HL-60/S4 treated with retinoic acid at 250 ng/mL for 4 days and 3 days (cell line): ENCODE measurements at regions not wholly inside any gene's neighbourhood (a gene's known extent, or its start where the extent isn't known, plus 50 kb on each side); places are given as distances from the start of the nearest gene placed in this dataset.

Experiments
- in situ Hi-C: fragments of 300-500 bp; cut with MboI; formaldehyde crosslinking; loops from 2 replicates; pipeline ENCODE4 v1.7.0; 2022; ENCODE audit warnings: low sequenced_read_pairs

DNA sequence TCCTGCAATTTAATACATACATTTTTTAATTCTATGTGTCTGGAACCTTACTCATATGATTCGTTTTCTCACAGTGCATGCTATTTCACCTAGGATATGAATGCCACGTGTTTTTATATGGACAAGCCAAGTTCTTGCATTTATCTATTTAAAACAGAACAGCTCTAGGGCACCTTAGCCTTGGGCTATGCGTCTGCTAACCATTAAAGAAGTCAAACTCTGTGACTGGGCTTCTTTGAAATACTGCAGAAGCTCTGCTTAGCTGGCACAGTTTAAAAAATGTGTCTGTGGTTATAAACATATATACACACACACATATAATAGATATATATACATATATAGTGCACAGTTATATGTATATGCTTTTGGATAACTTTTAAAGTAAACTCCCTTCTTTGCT is 890.8 kb upstream of the KLHL29 start:
- in situ Hi-C loops = no loop called here

DNA sequence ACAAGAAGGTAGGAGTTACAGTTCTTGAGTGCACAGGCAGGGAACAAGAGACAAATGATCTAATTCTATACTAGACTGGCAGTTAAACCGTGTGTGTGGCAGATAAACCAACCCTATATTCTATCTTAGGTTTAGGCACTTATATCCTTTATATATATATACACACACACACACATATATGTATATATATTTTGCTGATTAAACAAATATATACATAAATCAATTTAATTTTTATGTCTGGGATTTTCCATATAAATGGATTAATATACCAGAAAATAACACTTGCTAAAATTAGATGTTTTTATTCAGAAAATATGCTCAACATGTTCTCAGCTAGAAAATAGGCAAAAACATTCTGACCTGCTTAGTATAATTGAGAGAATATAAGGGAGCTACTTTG is 887.9 kb upstream of the KLHL29 start:
- in situ Hi-C loops = no loop called here

DNA sequence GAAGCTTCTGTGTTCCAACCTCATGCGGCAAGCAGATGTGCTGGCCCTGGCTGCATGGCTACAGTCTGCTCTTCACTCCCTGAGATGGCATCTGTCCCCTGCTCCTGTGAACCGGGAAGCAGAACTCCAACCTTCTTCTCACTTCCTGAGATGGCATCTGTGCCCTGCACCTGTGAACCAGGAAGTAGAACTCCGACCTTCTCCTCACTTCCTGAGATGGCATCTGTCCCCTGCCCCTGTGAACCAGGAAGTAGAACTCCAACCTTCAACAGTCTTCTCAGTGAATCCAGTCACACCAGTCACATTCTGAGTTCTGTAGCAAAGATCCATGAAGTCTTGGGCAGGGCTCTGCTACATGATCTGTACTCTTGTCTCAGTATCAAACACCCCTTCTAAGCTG is 887.2 kb upstream of the KLHL29 start:
- in situ Hi-C loops = no loop called here

- in situ Hi-C loops = no loop called here
These were observed 885.7 kb upstream of the KLHL29 start for GRCh38 chr2:22499082-22499839.

- in situ Hi-C loops = no loop called here
These were observed 884.4 kb upstream of the KLHL29 start for GRCh38 chr2:22500555-22500935.

GRCh38 chr2:22501851-22502250 is 883.1 kb upstream of the KLHL29 start:
- in situ Hi-C loops = no loop called here

DNA sequence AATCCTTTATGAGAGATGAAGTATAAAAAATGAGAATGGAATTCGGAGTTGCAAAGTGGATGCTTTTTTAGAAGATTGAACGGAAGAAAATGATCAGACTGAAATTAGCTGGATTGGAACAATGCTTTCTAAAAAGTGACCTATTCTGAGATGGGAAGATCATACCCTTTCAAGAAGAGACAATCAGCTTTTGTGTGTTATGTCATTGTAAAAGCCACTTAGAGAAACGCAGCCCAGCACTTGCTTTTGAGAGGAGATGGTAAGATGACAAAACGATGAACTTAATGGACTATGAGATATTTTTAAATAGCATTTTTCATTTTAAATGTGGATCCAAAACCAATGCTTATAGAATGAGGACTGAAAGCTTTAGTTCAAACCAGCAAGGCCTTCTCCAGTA is 871.4 kb upstream of the KLHL29 start:
- in situ Hi-C loops = no loop called here

DNA sequence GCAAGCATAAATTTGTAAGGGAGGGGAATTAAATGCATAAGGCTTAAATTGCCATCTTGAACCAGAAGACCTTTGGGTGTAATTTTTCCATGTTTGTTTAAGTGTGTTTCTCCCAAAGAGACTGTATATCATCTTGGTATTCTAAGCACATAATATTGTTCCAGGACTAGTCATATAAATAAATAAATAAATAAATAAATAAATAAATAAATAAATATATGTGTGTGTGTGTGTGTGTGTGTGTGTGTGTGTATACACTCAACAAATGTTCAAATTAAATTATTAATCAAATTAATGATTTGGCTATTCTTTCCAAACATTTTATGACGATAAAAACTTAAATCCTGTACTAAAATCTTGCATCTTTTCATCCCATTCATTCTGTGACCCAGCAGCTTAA is 867.8 kb upstream of the KLHL29 start:
- in situ Hi-C loops = no loop called here

- in situ Hi-C loops = no loop called here
These were observed 866.3 kb upstream of the KLHL29 start for GRCh38 chr2:22518641-22519040.

- in situ Hi-C loops = no loop called here
These were observed 864.4 kb upstream of the KLHL29 start for GRCh38 chr2:22520369-22521288.

DNA sequence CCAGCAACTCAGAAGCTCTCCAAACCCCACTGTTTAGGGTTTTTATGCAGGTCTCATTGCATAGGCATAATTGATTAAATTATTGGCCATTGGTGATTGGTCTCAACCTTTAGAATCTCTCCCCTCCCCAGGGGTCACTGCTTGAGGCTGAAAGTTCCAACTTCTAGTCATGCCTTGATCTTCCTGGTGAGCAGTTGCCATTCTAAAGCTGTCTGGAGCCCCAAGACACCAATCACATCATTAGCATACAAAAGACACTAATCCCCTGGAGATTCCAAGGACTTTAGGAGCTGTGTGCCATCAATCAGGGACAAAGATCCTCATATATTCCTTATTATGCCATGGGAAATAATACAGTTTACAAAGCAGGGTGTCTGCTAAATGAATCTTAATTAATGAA is 863.4 kb upstream of the KLHL29 start:
- in situ Hi-C loops = no loop called here

GRCh38 chr2:22525681-22526080 is 859.3 kb upstream of the KLHL29 start:
- in situ Hi-C loops = no loop called here

GRCh38 chr2:22530131-22530530 is 854.8 kb upstream of the KLHL29 start:
- in situ Hi-C loops = no loop called here

DNA sequence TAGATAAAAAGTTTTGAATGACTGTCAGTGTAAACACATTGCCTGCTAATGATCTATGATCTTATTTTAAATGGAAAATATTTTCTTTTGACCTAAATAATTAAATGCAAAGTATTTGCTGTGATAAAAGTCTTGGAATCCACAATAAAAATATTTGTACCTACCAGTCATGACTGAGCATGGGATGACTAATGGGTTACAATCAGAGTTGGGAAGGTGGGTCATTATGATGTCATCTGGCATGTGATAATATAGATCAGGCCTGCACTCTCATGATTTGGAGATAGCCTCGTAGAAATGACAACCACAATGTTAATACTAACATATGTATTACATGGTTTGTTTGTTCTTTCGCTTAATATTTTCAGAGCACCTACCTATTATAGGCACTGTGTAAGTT is 848.8 kb upstream of the KLHL29 start:
- in situ Hi-C loops = no loop called here

GRCh38 chr2:22554453-22554852 is 830.5 kb upstream of the KLHL29 start:
- in situ Hi-C loops = no loop called here

DNA sequence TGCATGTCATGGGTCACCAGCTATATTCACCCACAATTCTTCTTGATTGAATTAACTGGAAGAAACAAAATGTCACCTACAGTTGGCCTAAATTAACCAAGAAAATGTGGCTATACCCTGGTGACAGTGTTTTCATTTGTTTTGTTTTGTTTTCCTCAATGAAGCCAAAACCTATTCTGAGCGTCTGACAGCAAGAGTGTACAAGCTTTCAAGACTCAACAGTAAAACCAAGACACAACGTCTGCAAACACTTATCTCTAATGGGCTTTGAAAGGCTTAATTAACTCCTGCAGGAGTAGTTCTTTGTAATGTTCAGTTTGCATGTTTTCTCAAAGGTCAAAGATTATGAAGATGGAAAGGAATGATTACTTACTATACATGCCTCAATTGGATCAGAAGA is 827.6 kb upstream of the KLHL29 start:
- in situ Hi-C loops = no loop called here

- in situ Hi-C loops = no loop called here
These were observed 825.0 kb upstream of the KLHL29 start for GRCh38 chr2:22560021-22560420.

DNA sequence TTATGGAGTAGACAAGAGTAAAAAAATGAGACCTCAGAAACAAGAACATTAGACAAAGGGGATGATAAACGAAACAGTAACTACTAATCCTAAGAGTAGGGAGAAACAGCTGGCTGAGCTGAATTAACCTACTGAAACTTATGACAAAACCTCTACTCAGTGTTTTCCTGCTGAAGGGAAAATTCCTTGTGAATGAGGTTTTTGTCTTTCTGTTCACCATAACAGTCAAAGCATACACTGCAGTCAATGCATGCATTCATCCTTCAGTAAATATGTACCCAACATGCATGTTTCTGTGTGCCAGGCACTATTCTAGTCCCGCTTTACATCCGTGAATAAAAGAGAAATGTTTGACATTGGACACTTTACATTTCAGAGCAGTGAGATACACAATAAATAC is 805.6 kb upstream of the KLHL29 start:
- in situ Hi-C loops = no loop called here

- in situ Hi-C loops = no loop called here
These were observed 802.9 kb upstream of the KLHL29 start for GRCh38 chr2:22582107-22582506.

- in situ Hi-C loops = no loop called here
These were observed 788.7 kb upstream of the KLHL29 start for GRCh38 chr2:22596306-22596705.

DNA sequence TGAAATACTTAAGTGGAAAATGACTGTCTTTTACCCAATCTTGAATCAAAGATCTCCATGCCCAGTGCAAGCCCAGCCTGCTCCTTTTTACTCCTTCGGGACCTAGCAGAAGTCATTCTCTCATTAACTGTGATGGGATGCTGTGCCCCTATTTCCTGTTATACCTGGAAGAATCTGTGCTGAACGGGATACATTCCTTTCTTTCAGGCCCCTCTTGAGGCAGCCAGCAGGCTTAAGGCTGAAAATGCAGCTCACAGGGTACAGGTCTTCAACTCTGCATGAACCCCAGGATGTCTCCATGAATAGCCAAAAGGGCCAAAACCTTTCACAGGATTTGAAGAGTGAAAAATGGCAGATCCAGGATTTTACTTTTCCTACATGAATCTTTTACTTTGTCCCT is 784.8 kb upstream of the KLHL29 start:
- in situ Hi-C loops = no loop called here

- in situ Hi-C loops = no loop called here
These were observed 784.0 kb upstream of the KLHL29 start for GRCh38 chr2:22600999-22601398.
